Smooth muscle cell (in vitro differentiated cells): ENCODE measurements at regions not wholly inside any gene's neighbourhood (a gene's known extent, or its start where the extent isn't known, plus 50 kb on each side); places are given as distances from the start of the nearest gene placed in this dataset.
A peak's percentile ranks its signal among the peaks of the same experiment; 100 is the strongest.

ENCODE experiments used
- DNase-seq: peaks from one replicate; lab custom pipeline; 2025; ENCODE audit not compliant: unreplicated experiment; lab: John Stamatoyannopoulos, UW
- H2AFZ ChIP-seq: fragments of 200-600 bp; sonication (generic); 2 replicates; pipeline ENCODE4 v1.6.0; 2016; ENCODE audit warnings: antibody characterized with exemption, low read depth, mild to moderate bottlenecking
- H3F3A ChIP-seq: fragments of 200-600 bp; sonication (generic); 2 replicates; pipeline ENCODE4 v1.6.0; 2017; ENCODE audit warnings: antibody characterized with exemption, low read depth
- H3K27ac ChIP-seq: fragments of 200-600 bp; sonication (generic); 2 replicates; pipeline ENCODE4 v1.5.1; 2016; ENCODE audit warnings: low read depth, mild to moderate bottlenecking
- H3K27me3 ChIP-seq: fragments of 200-600 bp; sonication (generic); 2 replicates; pipeline ENCODE4 v1.6.1; 2016; ENCODE audit warnings: low read depth, mild to moderate bottlenecking
- H3K36me3 ChIP-seq: fragments of 200-600 bp; sonication (generic); 2 replicates; pipeline ENCODE4 v1.5.1; 2016; ENCODE audit warnings: low read depth
- H3K4me1 ChIP-seq: fragments of 200-600 bp; sonication (generic); 2 replicates; pipeline ENCODE4 v1.5.1; 2016; ENCODE audit warnings: low read depth
- H3K4me2 ChIP-seq: fragments of 200-600 bp; sonication (generic); 2 replicates; pipeline ENCODE4 v1.6.0; 2016; ENCODE audit warnings: mild to moderate bottlenecking
- H3K4me3 ChIP-seq: fragments of 200-600 bp; sonication (generic); 2 replicates; pipeline ENCODE4 v1.5.1; 2016; ENCODE audit warnings: mild to moderate bottlenecking
- H3K79me2 ChIP-seq: fragments of 200-600 bp; sonication (generic); 2 replicates; pipeline ENCODE4 v1.6.0; 2016; ENCODE audit warnings: low read depth, mild to moderate bottlenecking
- H3K9ac ChIP-seq: fragments of 200-600 bp; sonication (generic); 2 replicates; pipeline ENCODE4 v1.6.0; 2016; ENCODE audit warnings: low read depth
- H3K9me3 ChIP-seq: fragments of 200-600 bp; sonication (generic); replicated peaks from 2 replicates; pipeline ENCODE4 v1.5.1; 2016; ENCODE audit warnings: low read depth
- H4K20me1 ChIP-seq: fragments of 200-600 bp; sonication (generic); 2 replicates; pipeline ENCODE4 v1.6.0; 2016; ENCODE audit warnings: low read depth
- WGBS: methylation state at CpG from one replicate; pipeline ENCODE4 v1.1.7; 2016; ENCODE audit warnings: low lambda C conversion rate; 5-methylcytosine and 5-hydroxymethylcytosine counted together
- TF ChIP-seq, protein P1 (sequence below): fragments of 200-600 bp; sonication (generic); IDR thresholded peaks from 2 replicates; pipeline ENCODE4 v1.5.1; 2017; ENCODE audit warnings: borderline replicate concordance, mild to moderate bottlenecking, antibody characterized with exemption; ENCODE audit not compliant: insufficient read depth, poor library complexity, severe bottlenecking

DNA sequence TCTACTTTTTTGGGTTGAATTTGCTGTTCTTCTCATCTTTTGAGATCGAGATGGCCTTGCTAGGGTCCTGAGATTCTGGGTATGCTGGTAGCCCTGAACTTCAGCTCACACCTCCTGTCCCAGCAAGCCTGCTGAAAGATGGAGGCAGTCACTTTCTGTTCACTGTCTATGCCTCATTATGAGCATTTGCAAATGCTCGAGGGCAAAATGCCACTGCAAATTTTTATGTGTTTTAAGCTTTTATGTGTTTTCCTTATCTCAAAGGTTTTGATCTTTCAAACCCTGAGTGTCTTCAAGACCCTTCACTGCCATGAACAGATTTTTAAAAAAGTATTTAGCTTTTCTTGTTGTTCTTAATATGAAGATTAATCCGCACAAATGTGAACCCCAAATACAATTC is 766.7 kb upstream of the HS6ST1 start:
- 64% methylated on average over 3 of the region's 3 CpGs for whole genome bisulfite sequencing
- Histone ChIP-seq H3K36me3 (no peaks in the 10 kb centered on the region), H3K4me1 (peaks cover 19% of the 10 kb centered on the region), H3K9ac (no peak overlapping the region), H3K79me2 (no peaks in the 10 kb centered on the region), H2AFZ (no peak overlapping the region), H3K4me2 (no peak overlapping the region), H3F3A (peaks cover 4% of the 10 kb centered on the region), H3K4me3 (no peak overlapping the region), H3K27me3 (no peaks in the 10 kb centered on the region), H3K27ac (no peak overlapping the region), H3K9me3 (no peaks in the 10 kb centered on the region), H4K20me1 (no peaks in the 10 kb centered on the region)
- no peak for DNase-seq
- TF ChIP-seq, protein P1, sequence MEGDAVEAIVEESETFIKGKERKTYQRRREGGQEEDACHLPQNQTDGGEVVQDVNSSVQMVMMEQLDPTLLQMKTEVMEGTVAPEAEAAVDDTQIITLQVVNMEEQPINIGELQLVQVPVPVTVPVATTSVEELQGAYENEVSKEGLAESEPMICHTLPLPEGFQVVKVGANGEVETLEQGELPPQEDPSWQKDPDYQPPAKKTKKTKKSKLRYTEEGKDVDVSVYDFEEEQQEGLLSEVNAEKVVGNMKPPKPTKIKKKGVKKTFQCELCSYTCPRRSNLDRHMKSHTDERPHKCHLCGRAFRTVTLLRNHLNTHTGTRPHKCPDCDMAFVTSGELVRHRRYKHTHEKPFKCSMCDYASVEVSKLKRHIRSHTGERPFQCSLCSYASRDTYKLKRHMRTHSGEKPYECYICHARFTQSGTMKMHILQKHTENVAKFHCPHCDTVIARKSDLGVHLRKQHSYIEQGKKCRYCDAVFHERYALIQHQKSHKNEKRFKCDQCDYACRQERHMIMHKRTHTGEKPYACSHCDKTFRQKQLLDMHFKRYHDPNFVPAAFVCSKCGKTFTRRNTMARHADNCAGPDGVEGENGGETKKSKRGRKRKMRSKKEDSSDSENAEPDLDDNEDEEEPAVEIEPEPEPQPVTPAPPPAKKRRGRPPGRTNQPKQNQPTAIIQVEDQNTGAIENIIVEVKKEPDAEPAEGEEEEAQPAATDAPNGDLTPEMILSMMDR: no peak

- WGBS: 71% methylated on average over 2 of the region's 2 CpGs
- Histone ChIP-seq H2AFZ (no peak overlapping the region), H3K4me1 (peaks cover 6% of the 10 kb centered on the region), H3K79me2 (no peaks in the 10 kb centered on the region), H4K20me1 (no peaks in the 10 kb centered on the region), H3K27me3 (no peaks in the 10 kb centered on the region), H3K9me3 (no peaks in the 10 kb centered on the region), H3K27ac (peak overlapping the region; percentile 22), H3K4me2 (peak overlapping the region; percentile 52), H3K4me3 (no peak overlapping the region), H3K9ac (no peak overlapping the region), H3F3A (no peaks in the 10 kb centered on the region), H3K36me3 (no peaks in the 10 kb centered on the region)
- no peak for DNase-seq
- TF ChIP-seq, protein P1: no peak
Observed at GRCh38 chr2:129087133-129087813, 768.6 kb upstream of the HS6ST1 start.

DNA sequence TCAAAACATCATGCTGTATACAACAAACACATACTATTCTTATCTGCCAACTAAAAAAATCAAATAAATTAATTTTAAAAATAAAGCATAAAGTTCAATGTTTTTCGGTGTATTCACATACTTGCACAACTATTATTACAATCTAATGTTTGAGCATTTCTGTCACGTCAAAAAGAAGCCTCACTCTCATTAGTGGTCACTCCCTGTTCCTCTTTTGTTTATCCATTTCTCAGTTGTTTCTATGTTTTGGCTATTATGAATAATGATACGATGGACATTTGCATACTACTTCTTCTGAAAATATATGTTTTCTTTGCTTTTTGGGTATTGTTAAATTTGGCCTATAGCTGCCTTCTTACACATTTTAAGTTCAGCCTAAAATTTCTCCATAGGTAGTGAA is 773.0 kb upstream of the HS6ST1 start:
- H2AFZ ChIP-seq: no peak overlapping the region
- H3K27me3 ChIP-seq: no peaks in the 10 kb centered on the region
- H3K27ac ChIP-seq: no peak overlapping the region
- H3K4me2 ChIP-seq: no peak overlapping the region
- no peak for DNase-seq
- no peaks in the 10 kb centered on the region for H3K36me3 ChIP-seq
- H3K9me3 ChIP-seq: no peaks in the 10 kb centered on the region
- H3K9ac ChIP-seq: no peak overlapping the region
- TF ChIP-seq, protein P1: no peak
- no peak overlapping the region for H3K4me3 ChIP-seq
- no peaks in the 10 kb centered on the region for H3F3A ChIP-seq
- H3K4me1 ChIP-seq: peaks cover 6% of the 10 kb centered on the region
- no peaks in the 10 kb centered on the region for H4K20me1 ChIP-seq
- 82% methylated on average over 3 of the region's 3 CpGs for WGBS
- H3K79me2 ChIP-seq: no peaks in the 10 kb centered on the region

DNA sequence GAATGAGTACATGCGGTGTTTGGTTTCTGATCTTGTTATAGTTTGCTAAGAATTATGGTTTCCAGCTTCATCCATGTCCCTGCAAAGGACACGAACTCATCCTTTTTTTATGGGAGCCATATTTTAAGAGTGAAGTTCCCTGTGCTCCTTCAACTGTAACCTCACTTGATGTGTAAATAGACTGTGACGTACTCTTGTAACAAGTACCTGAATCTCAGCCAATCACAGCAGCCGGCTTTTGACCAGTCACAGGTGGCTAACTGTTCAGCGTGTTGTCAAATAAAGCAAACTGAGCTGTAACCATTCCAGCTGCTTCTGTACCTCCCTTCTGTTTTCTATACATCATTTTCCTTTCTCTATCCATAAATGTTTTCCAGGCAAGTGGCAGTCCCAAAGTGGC is 774.3 kb upstream of the HS6ST1 start:
- no peaks in the 10 kb centered on the region for H3K27me3 ChIP-seq
- no peaks in the 10 kb centered on the region for H3F3A ChIP-seq
- no peak overlapping the region for H3K9ac ChIP-seq
- no peak for DNase-seq
- H2AFZ ChIP-seq: no peak overlapping the region
- no peaks in the 10 kb centered on the region for H3K9me3 ChIP-seq
- no peaks in the 10 kb centered on the region for H3K4me1 ChIP-seq
- no peak overlapping the region for H3K27ac ChIP-seq
- H3K4me2 ChIP-seq: no peak overlapping the region
- TF ChIP-seq, protein P1: no peak
- no peaks in the 10 kb centered on the region for H4K20me1 ChIP-seq
- 97% methylated on average over 5 of the region's 5 CpGs for WGBS
- no peaks in the 10 kb centered on the region for H3K36me3 ChIP-seq
- H3K79me2 ChIP-seq: no peaks in the 10 kb centered on the region
- H3K4me3 ChIP-seq: no peak overlapping the region
